Adipocyte (in vitro differentiated cells): ENCODE measurements at regions not wholly inside any gene's neighbourhood (a gene's known extent, or its start where the extent isn't known, plus 50 kb on each side); places are given as distances from the start of the nearest gene placed in this dataset.

Source experiments
- DNase-seq: peaks from one replicate; pipeline ENCODE4 v3.0.0-alpha.2; 2015; ENCODE audit warnings: low read depth
- H3K27me3 ChIP-seq: replicated peaks from 2 replicates; pipeline ENCODE4 v1.7.0; 2013; ENCODE audit warnings: mild to moderate bottlenecking, low read length, moderate library complexity; ENCODE audit not compliant: control insufficient read depth, insufficient read depth
- H3K36me3 ChIP-seq: 2 replicates; pipeline ENCODE4 v1.7.0; 2013; ENCODE audit warnings: low read length, mild to moderate bottlenecking, moderate library complexity; ENCODE audit not compliant: control insufficient read depth, insufficient read depth, severe bottlenecking
- H3K4me1 ChIP-seq: 2 replicates; pipeline ENCODE4 v1.7.0; 2013; ENCODE audit warnings: mild to moderate bottlenecking, low read length, moderate library complexity; ENCODE audit not compliant: control insufficient read depth, insufficient read depth
- H3K4me3 ChIP-seq: 2 replicates; pipeline ENCODE4 v1.7.0; 2013; ENCODE audit warnings: mild to moderate bottlenecking, low read length, moderate library complexity
- H3K9ac ChIP-seq: 2 replicates; pipeline ENCODE4 v1.7.0; 2013; ENCODE audit warnings: mild to moderate bottlenecking, low read length, moderate library complexity
- H3K9me3 ChIP-seq: 2 replicates; pipeline ENCODE4 v1.7.0; 2013; ENCODE audit warnings: mild to moderate bottlenecking, low read length, moderate library complexity; ENCODE audit not compliant: control insufficient read depth

DNA sequence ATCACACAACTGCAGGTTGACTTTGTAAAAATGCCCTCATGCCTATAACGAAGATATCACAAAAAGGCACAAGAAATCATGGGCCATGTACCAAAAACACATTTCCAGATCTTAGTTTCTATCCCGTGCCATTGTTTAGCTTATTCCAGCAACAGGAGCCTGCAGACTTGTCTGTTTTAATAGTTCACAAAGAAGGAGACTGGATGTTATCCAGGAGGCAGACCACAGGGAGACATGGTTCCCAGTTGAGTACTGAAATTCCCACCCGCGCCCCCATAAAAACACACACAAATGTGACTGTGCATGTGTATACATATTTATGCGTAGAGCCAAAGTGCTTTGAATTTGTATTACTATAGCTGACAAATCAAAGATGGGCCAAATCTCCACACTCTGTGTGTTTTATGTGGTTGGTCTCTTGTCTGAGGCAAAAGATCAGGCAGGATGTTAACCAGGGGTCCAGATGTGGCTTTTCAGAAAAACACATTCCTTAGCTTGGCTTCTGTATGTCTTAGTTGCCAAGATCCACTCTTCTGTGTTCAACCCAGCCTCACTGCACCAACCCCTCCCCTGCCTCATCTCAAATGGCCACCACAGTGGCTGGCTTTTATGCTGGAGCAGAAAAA is 469.2 kb upstream of the DIPK2B start:
- DNase-seq, result peak; percentile 8
- Histone ChIP-seq H3K36me3 (no peaks in the 10 kb centered on the region), H3K9me3 (no peaks in the 10 kb centered on the region), H3K9ac (no peak overlapping the region), H3K4me1 (peaks cover 25% of the 10 kb centered on the region), H3K4me3 (no peak overlapping the region), H3K27me3 (no peaks in the 10 kb centered on the region)

DNA sequence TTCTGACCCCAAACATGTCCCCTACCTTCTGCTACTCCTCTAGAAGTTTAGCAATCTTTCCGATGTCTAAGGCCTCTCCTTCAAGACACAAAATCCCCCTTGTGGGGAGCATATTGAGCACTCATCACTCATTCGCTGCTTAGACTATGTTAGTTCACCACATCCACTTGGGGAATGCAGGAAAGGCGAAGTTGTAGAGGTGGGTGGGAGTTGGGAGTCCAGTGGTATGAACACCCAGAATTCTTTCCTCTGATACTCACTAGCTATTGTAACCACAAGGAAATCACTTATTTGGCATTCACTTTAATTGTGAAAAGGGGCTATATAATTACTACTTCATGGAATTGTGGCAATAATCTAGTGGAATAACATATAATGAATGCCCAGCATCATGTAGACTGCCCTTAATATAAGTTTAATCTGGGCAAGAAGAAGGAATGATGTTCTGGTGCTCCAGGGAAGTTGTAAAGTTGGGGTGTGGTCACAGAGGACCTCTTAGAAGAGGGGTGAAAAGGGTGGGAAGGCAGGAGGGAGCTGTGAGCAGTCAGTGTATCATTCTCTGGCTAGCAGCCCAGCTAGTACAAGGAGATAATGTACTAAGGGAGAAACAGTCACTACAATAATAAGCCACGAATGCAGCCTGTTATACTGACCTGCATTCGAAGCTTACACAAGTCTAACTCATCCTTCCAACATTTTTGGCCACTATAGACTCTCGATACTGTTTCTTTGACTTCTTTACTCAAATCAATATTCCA is 468.2 kb upstream of the DIPK2B start:
- DNase-seq, result peak; percentile 69
- no peaks in the 10 kb centered on the region for H3K9me3 ChIP-seq
- H3K4me1 ChIP-seq, result peaks cover 16% of the 10 kb centered on the region
- H3K4me3 ChIP-seq, result no peak overlapping the region
- no peaks in the 10 kb centered on the region for H3K27me3 ChIP-seq
- no peak overlapping the region for H3K9ac ChIP-seq
- H3K36me3 ChIP-seq, result no peaks in the 10 kb centered on the region

DNA sequence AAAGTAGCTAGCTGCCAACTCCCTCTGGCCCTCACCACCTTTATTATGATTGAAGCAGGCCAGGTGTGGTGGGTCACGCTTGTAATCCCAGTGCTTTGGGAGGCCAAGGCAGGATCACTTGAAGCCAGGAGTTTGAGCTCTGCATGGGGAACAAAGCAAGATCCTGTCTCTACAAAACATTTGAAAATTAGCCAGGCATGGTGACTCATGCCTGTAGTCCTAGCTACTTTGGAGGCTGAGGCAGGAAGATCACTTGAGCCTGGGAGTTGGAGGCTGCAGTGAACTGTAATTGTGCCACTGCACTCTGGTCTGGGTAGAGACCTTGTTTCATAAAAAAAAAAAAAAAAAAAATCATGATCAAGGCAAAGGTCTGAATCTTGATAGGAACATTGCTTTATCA is 467.0 kb upstream of the DIPK2B start:
- Histone ChIP-seq H3K9me3 (no peaks in the 10 kb centered on the region), H3K4me3 (no peak overlapping the region), H3K36me3 (no peaks in the 10 kb centered on the region), H3K9ac (no peak overlapping the region), H3K4me1 (peaks cover 16% of the 10 kb centered on the region), H3K27me3 (no peaks in the 10 kb centered on the region)
- no peak for DNase-seq

DNA sequence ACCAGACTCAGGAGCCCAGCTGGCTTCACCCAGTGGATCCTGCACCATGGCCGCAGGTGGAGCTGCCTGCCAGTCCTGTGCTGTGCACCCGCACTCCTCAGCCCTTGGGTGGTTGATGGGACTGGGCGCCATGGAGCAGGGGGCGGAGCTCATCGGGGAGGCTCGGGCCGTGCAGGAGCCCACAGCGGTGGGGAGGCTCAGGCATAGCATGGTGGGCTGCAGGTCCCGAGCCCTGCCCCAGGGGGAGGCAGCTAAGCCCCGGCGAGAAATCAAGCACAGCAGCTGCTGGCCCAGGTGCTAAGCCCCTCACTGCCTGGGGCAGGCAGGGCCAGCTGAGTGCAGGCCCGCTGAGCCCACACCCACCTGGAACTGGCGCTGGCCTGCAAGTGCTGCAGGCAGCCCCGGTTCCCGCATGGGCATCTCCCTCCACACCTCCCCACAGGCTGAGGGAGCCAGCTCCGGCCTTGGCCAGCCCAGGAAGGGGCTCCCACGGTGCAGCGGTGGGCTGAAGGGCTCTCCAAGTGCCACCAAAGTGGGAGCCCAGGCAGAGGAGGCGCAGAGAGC is 464.1 kb upstream of the DIPK2B start:
- H3K4me1 ChIP-seq, result peaks cover 16% of the 10 kb centered on the region
- DNase-seq, result no peak
- H3K4me3 ChIP-seq, result no peak overlapping the region
- H3K36me3 ChIP-seq, result no peaks in the 10 kb centered on the region
- no peaks in the 10 kb centered on the region for H3K9me3 ChIP-seq
- H3K27me3 ChIP-seq, result no peaks in the 10 kb centered on the region
- no peak overlapping the region for H3K9ac ChIP-seq

DNA sequence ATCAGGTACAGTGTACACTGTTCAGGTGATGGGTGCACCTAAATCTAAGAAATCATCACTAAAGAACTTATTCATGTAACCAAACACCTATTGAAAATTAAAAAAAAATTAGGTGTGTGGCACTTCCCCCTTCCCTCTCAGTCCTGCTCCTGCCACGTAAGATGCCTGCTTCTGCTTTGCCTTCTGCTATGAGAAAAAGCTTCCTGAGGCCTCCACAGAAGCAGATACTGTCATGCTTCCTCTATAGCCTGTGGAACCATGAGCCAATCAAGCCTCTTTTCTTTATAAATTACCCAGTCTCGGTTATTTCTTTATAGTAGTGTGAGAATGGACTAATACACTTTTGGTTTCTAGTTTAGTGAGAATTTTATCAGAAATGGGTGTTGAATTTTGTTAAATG is 459.8 kb upstream of the DIPK2B start:
- Histone ChIP-seq H3K27me3 (no peaks in the 10 kb centered on the region), H3K4me3 (no peak overlapping the region), H3K9ac (no peak overlapping the region), H3K36me3 (no peaks in the 10 kb centered on the region), H3K9me3 (peaks cover 3% of the 10 kb centered on the region), H3K4me1 (no peaks in the 10 kb centered on the region)
- DNase-seq, result no peak

DNA sequence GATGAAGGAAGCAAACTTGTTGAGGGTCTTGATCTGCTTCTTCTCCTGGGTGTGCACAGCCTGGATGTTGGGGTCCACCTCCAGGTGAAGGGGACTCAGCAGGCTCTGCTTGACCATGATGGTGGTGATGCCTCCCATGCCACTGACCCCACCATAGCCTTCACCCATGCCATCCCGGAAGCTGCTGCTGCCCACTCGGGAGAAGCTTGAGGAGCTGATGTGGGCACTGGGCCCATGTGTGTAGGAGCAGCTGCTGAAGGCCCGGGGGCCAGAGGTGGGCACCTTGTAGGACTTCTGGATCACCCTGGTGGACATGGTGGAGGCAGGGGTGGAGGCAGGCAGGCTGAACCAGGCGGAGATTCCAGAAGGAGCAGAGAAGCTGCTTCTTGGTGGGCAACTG is 432.7 kb upstream of the DIPK2B start:
- Histone ChIP-seq H3K4me1 (no peaks in the 10 kb centered on the region), H3K9ac (no peak overlapping the region), H3K27me3 (no peaks in the 10 kb centered on the region), H3K9me3 (peaks cover 15% of the 10 kb centered on the region), H3K36me3 (no peaks in the 10 kb centered on the region), H3K4me3 (no peak overlapping the region)
- DNase-seq, result no peak

DNA sequence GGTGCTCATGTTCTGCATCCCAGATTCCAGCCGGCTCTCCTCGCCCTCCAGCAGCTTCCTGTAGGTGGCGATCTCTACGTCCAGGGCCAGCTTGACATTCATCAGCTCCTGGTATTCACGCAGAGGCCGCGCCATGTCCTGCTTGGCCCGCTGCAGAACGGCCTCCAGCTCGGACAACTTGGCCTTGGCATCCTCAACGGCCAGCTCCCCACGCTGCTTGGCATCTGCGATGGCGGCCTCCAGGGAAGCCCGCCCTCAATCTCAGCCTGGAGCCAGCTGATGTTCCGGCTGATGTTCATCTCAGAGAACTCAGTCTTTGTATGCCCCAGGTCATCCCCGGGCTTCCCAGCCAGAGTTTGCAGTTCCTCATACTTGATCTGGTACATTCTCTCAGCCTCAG is 431.8 kb upstream of the DIPK2B start:
- Histone ChIP-seq H3K9ac (no peak overlapping the region), H3K4me3 (no peak overlapping the region), H3K4me1 (no peaks in the 10 kb centered on the region), H3K36me3 (no peaks in the 10 kb centered on the region), H3K9me3 (peaks cover 15% of the 10 kb centered on the region), H3K27me3 (no peaks in the 10 kb centered on the region)
- no peak for DNase-seq

DNA sequence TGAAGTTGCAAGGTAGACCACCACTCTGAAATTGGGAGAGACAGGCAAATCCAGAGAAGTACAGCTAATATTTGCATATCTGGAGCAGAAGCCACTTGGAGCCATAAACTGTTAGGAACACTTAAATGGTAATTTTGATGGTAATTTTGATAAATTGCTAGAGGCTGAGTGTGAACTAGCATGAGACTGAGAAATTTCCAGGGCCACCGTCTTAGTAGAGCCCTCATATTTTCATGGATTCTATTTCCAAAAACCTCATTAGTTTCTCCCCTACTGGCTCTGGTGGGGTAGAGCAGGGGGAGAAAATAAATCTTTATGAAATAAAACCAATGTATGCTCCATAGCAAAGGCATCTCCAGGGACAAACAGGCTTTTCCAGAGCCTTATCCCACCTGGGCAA is 429.4 kb upstream of the DIPK2B start:
- H3K36me3 ChIP-seq, result no peaks in the 10 kb centered on the region
- H3K4me3 ChIP-seq, result no peak overlapping the region
- no peaks in the 10 kb centered on the region for H3K27me3 ChIP-seq
- H3K9me3 ChIP-seq, result peaks cover 15% of the 10 kb centered on the region
- DNase-seq, result no peak
- H3K4me1 ChIP-seq, result no peaks in the 10 kb centered on the region
- no peak overlapping the region for H3K9ac ChIP-seq

DNA sequence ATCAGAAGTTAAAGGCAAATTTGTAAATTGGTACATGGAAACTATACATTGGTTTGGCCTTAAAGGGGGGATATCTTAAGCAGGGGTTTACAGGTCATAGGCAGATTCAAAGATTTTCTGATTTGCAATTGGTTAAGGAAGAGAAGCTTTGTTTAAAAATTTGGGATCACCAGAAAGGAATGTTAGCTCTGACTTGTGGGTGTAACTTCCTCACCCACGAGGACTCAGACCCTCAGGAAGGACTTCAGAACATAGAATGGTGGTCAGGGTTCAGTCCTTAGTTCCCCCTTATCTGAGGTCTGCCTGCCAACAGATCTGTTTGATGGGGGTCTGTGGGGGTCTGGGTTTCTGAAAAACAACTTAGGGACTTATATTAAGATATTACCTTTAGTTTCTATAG is 427.4 kb upstream of the DIPK2B start:
- Histone ChIP-seq H3K9ac (no peak overlapping the region), H3K4me1 (peaks cover 8% of the 10 kb centered on the region), H3K4me3 (no peak overlapping the region), H3K36me3 (no peaks in the 10 kb centered on the region), H3K9me3 (peaks cover 15% of the 10 kb centered on the region), H3K27me3 (no peaks in the 10 kb centered on the region)
- DNase-seq, result peak; percentile 10

DNA sequence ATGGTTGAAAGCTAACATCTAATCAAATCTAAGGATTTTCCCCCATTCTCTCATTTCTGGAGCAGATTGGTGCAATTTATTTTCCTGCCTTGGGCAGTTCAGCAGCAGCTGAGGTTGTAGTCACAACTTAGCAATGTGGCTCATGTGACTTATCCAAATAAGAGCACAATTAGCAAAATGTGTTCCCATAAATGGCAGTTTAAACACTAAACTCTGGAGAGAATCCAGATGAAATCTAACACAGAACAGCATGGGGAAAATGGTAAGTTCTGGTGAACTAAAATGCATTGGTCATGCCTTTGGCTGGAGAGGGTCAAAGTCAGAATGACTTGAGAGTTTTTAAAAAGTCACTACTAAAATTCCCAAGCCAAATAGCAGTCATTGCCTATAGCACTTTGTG is 422.6 kb upstream of the DIPK2B start:
- H3K4me1 ChIP-seq, result peaks cover 42% of the 10 kb centered on the region
- H3K9ac ChIP-seq, result peak overlapping the region; percentile 72
- H3K9me3 ChIP-seq, result peaks cover 9% of the 10 kb centered on the region
- no peaks in the 10 kb centered on the region for H3K36me3 ChIP-seq
- H3K4me3 ChIP-seq, result peak overlapping the region; percentile 15
- peak; percentile 81 for DNase-seq
- H3K27me3 ChIP-seq, result no peaks in the 10 kb centered on the region

DNA sequence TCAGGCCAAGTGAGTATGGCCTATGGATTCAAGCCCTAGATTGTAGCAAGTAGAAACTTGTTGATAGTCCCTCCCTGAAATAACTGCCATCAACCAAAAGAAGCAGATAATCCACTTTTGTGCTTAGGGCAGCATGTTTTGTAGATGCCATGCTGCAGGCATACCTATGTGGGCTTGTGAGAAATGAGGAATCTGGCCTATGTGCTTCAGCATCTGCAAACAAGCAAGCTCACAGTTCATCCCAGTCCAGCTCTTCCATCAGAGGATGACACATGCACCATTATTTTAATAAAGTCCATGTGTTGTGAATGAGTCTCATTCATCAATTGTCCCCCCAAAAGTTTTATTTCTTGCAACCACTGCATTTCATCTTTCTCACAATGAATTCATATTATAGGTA is 421.9 kb upstream of the DIPK2B start:
- Histone ChIP-seq H3K4me1 (peaks cover 42% of the 10 kb centered on the region), H3K9me3 (peaks cover 10% of the 10 kb centered on the region), H3K9ac (peak overlapping the region; percentile 72), H3K36me3 (no peaks in the 10 kb centered on the region), H3K27me3 (no peaks in the 10 kb centered on the region), H3K4me3 (peak overlapping the region; percentile 29)
- DNase-seq, result peak; percentile 21
